H9 (cell line): ENCODE measurements at regions not wholly inside any gene's neighbourhood (a gene's known extent, or its start where the extent isn't known, plus 50 kb on each side); places are given as distances from the start of the nearest gene placed in this dataset.

Source experiments
- DNase-seq: peaks from one replicate; pipeline ENCODE4 v3.0.0-alpha.2; 2017
- H2AFZ ChIP-seq: one replicate; pipeline ENCODE4 v1.6.1; 2013; ENCODE audit warnings: mild to moderate bottlenecking, low read length, control low read depth, moderate library complexity
- H2AK5ac ChIP-seq: 2 replicates; pipeline ENCODE4 v1.6.1; 2013; ENCODE audit warnings: low read length, control low read depth, mixed read lengths; ENCODE audit not compliant: insufficient read length
- H2BK120ac ChIP-seq: one replicate; pipeline ENCODE4 v1.6.1; 2013; ENCODE audit warnings: low read depth, mild to moderate bottlenecking, low read length, control low read depth, inconsistent platforms; ENCODE audit not compliant: poor library complexity, severe bottlenecking
- H2BK12ac ChIP-seq: 2 replicates; pipeline ENCODE4 v1.6.1; 2013; ENCODE audit warnings: low read length, control low read depth, mixed read lengths, low read depth; ENCODE audit not compliant: insufficient read length
- H2BK15ac ChIP-seq: 2 replicates; pipeline ENCODE4 v1.6.1; 2013; ENCODE audit warnings: low read depth, low read length, control low read depth
- H2BK20ac ChIP-seq: one replicate; pipeline ENCODE4 v1.6.1; 2013; ENCODE audit warnings: low read depth, mild to moderate bottlenecking, low read length, control low read depth, inconsistent platforms; ENCODE audit not compliant: poor library complexity, severe bottlenecking
- H2BK5ac ChIP-seq: 2 replicates; pipeline ENCODE4 v1.6.1; 2013; ENCODE audit warnings: low read length, control low read depth, mixed read lengths; ENCODE audit not compliant: insufficient read length
- H3K14ac ChIP-seq: 2 replicates; pipeline ENCODE4 v1.6.1; 2013; ENCODE audit warnings: low read length, control low read depth; ENCODE audit not compliant: insufficient read depth
- H3K18ac ChIP-seq: 2 replicates; pipeline ENCODE4 v1.6.1; 2013; ENCODE audit warnings: low read depth, mild to moderate bottlenecking, mixed read lengths, low read length, control low read depth; ENCODE audit not compliant: insufficient read length
- H3K23ac ChIP-seq: 2 replicates; pipeline ENCODE4 v1.6.1; 2013; ENCODE audit warnings: low read length, control low read depth, mixed read lengths, low read depth; ENCODE audit not compliant: insufficient read length
- H3K23me2 ChIP-seq: 2 replicates; pipeline ENCODE4 v1.6.1; 2013; ENCODE audit warnings: low read depth, mild to moderate bottlenecking, mixed read lengths, low read length, control low read depth; ENCODE audit not compliant: insufficient read length, poor library complexity, severe bottlenecking
- H3K27ac ChIP-seq: 2 replicates; pipeline ENCODE4 v1.5.1; 2013; ENCODE audit warnings: low read length, control low read depth, mixed read lengths, low read depth; ENCODE audit not compliant: insufficient read length
- H3K27me3 ChIP-seq: 2 replicates; pipeline ENCODE4 v1.6.1; 2013; ENCODE audit warnings: low read length, control low read depth, inconsistent platforms; ENCODE audit not compliant: insufficient read depth
- H3K4ac ChIP-seq: 2 replicates; pipeline ENCODE4 v1.6.1; 2013; ENCODE audit warnings: low read depth, mild to moderate bottlenecking, control low read depth, inconsistent platforms, low read length, moderate library complexity
- H3K4me1 ChIP-seq: 2 replicates; pipeline ENCODE4 v1.6.1; 2013; ENCODE audit warnings: low read length, control low read depth, inconsistent platforms; ENCODE audit not compliant: insufficient read depth
- H3K4me2 ChIP-seq: 2 replicates; pipeline ENCODE4 v1.6.1; 2013; ENCODE audit warnings: low read length, control low read depth, mixed read lengths; ENCODE audit not compliant: insufficient read length, insufficient read depth
- H3K56ac ChIP-seq: 2 replicates; pipeline ENCODE4 v1.6.1; 2013; ENCODE audit warnings: low read depth, mild to moderate bottlenecking, mixed read lengths, low read length, control low read depth; ENCODE audit not compliant: insufficient read length
- H3K79me1 ChIP-seq: 2 replicates; pipeline ENCODE4 v1.6.1; 2013; ENCODE audit warnings: low read depth, mild to moderate bottlenecking, moderate library complexity, low read length, control low read depth, inconsistent platforms; ENCODE audit not compliant: insufficient read depth, poor library complexity, severe bottlenecking
- H3K79me2 ChIP-seq: 2 replicates; pipeline ENCODE4 v1.6.1; 2013; ENCODE audit warnings: low read length, control low read depth, inconsistent platforms; ENCODE audit not compliant: insufficient read depth
- H3K9ac ChIP-seq: 2 replicates; pipeline ENCODE4 v1.6.1; 2013; ENCODE audit warnings: low read length, control low read depth, mixed read lengths; ENCODE audit not compliant: insufficient read length; ENCODE audit errors: extremely low read depth
- H3K9me3 ChIP-seq: one replicate; pipeline ENCODE4 v1.6.1; 2013; ENCODE audit warnings: low read depth, low read length, inconsistent platforms; ENCODE audit not compliant: control insufficient read depth
- H3T11ph ChIP-seq: one replicate; pipeline ENCODE4 v1.6.1; 2013; ENCODE audit warnings: mild to moderate bottlenecking, low read length, control low read depth, inconsistent platforms
- H4K20me1 ChIP-seq: one replicate; pipeline ENCODE4 v1.6.1; 2013; ENCODE audit not compliant: control insufficient read depth, insufficient read length, insufficient read depth
- H4K5ac ChIP-seq: 2 replicates; pipeline ENCODE4 v1.6.1; 2013; ENCODE audit warnings: low read depth, mild to moderate bottlenecking, mixed read lengths, low read length, control low read depth; ENCODE audit not compliant: insufficient read length
- H4K8ac ChIP-seq: replicated peaks from 2 replicates; pipeline ENCODE4 v1.6.1; 2013; ENCODE audit warnings: low read length, control low read depth, mixed read lengths, low read depth; ENCODE audit not compliant: insufficient read length
- H4K91ac ChIP-seq: 2 replicates; pipeline ENCODE4 v1.6.1; 2013; ENCODE audit warnings: low read depth, mild to moderate bottlenecking, moderate library complexity, mixed read lengths, low read length, control low read depth; ENCODE audit not compliant: insufficient read length
- H3K27ac Mint-ChIP-seq, 3 experiments: 2 replicates in 2 of 3; 3 replicates in 1 of 3; pipeline ENCODE4 v1.8.0; 2020 to 2021; ENCODE audit warnings: mixed read lengths in 3 of 3, mild to moderate bottlenecking in 1 of 3, moderate library complexity in 1 of 3
- H3K27me3 Mint-ChIP-seq: 2 replicates; pipeline ENCODE4 v1.8.0; 2021; ENCODE audit warnings: low read depth, mild to moderate bottlenecking, moderate library complexity, mixed read lengths
- H3K36me3 Mint-ChIP-seq, 3 experiments: 2 replicates in 2 of 3; 3 replicates in 1 of 3; pipeline ENCODE4 v1.8.0; 2020 to 2021; ENCODE audit warnings: low read depth in 3 of 3, mixed read lengths in 3 of 3; ENCODE audit not compliant: insufficient read depth in 1 of 3
- H3K4me1 Mint-ChIP-seq, 2 experiments: 2 replicates each; pipeline ENCODE4 v1.8.0; 2020; ENCODE audit warnings: mixed read lengths in 2 of 2
- H3K4me3 Mint-ChIP-seq, 2 experiments: 2 replicates in 1 of 2; 3 replicates in 1 of 2; pipeline ENCODE4 v1.8.0; 2020 to 2021; ENCODE audit warnings: mild to moderate bottlenecking in 2 of 2, mixed read lengths in 2 of 2, moderate library complexity in 1 of 2
- H3K9me3 Mint-ChIP-seq, 2 experiments: 2 replicates in 1 of 2; 3 replicates in 1 of 2; pipeline ENCODE4 v1.8.0; 2020; ENCODE audit warnings: mild to moderate bottlenecking in 2 of 2, mixed read lengths in 2 of 2, moderate library complexity in 1 of 2
- WGBS: extraction: QIAGEN DNeasy Blood & Tissue Kit; methylation state at CpG from one replicate; pipeline ENCODE4 v1.1.7; 2013; ENCODE audit warnings: missing lambda C conversion rate, low lambda C conversion rate, mixed read lengths; ENCODE audit not compliant: insufficient read length; ENCODE audit errors: extremely low coverage; 5-methylcytosine and 5-hydroxymethylcytosine counted together
- TF ChIP-seq, protein P1 (sequence below): fragments of 200-600 bp; sonication (generic); conservative IDR thresholded peaks from 3 replicates; pipeline ENCODE4 v1.8.0; 2021; ENCODE audit warnings: antibody characterized with exemption, mild to moderate bottlenecking

DNA sequence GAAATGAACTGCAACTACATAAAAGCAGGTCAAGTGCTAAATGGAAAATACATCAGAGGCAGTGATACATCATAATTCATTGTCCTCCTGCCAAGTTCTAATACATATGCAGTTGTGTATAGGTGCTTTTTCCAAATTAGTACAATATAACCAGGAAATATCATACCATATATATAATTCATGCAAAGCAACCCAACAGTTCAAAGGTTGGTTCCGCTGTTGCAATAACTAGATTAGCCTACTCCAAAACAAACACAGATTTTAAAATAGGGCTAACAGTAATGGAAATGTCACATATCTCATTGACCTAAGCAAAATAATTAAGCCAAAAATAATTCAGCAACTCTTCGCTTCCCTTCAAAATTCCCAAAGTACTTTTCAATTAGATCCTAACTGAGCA, 88.9 kb upstream of the NEBL start:
- Histone ChIP-seq H3K27me3 (no peaks in the 10 kb centered on the region), H3T11ph (no peak overlapping the region), H3K9ac (no peak overlapping the region), H2AFZ (no peak overlapping the region), H3K79me1 (no peaks in the 10 kb centered on the region), H2BK12ac (no peak overlapping the region), H4K8ac (no peak overlapping the region), H2BK15ac (no peak overlapping the region), H3K4me2 (no peak overlapping the region), H3K23me2 (no peaks in the 10 kb centered on the region), H3K18ac (no peak overlapping the region), H2AK5ac (no peak overlapping the region), H2BK20ac (no peak overlapping the region), H2BK120ac (no peak overlapping the region), H3K27ac (no peak overlapping the region), H3K23ac (no peak overlapping the region), H3K4me1 (no peaks in the 10 kb centered on the region), H3K9me3 (no peaks in the 10 kb centered on the region), H3K14ac (no peak overlapping the region), H4K91ac (no peak overlapping the region), H3K4ac (no peak overlapping the region), H2BK5ac (no peak overlapping the region), H4K5ac (no peak overlapping the region), H3K79me2 (no peaks in the 10 kb centered on the region), H4K20me1 (no peaks in the 10 kb centered on the region), H3K56ac (no peak overlapping the region)
- Mint-ChIP-seq H3K27me3 (no peaks in the 10 kb centered on the region), H3K9me3 (no peaks in the 10 kb centered on the region), H3K4me3 (no peak overlapping the region), H3K27ac (no peak overlapping the region), H3K4me1 (peaks cover 3 to 5% of the 10 kb centered on the region in 2 experiments; a peak in 2 of 4 replicates), H3K36me3 (no peaks in the 10 kb centered on the region)
- 100% methylated on average over 1 of the region's 2 CpGs for WGBS
- TF ChIP-seq, protein P1, sequence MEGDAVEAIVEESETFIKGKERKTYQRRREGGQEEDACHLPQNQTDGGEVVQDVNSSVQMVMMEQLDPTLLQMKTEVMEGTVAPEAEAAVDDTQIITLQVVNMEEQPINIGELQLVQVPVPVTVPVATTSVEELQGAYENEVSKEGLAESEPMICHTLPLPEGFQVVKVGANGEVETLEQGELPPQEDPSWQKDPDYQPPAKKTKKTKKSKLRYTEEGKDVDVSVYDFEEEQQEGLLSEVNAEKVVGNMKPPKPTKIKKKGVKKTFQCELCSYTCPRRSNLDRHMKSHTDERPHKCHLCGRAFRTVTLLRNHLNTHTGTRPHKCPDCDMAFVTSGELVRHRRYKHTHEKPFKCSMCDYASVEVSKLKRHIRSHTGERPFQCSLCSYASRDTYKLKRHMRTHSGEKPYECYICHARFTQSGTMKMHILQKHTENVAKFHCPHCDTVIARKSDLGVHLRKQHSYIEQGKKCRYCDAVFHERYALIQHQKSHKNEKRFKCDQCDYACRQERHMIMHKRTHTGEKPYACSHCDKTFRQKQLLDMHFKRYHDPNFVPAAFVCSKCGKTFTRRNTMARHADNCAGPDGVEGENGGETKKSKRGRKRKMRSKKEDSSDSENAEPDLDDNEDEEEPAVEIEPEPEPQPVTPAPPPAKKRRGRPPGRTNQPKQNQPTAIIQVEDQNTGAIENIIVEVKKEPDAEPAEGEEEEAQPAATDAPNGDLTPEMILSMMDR: no peak
- DNase-seq: no peak
